ENCODE measurements at regions not wholly inside any gene's neighbourhood (a gene's known extent, or its start where the extent isn't known, plus 50 kb on each side); places are given as distances from the start of the nearest gene placed in this dataset.

- Histone ChIP-seq H3K4me2 (ENCODE audit: insufficient read depth, low read length) (no peak overlapping the region), H3K27me3 (ENCODE audit: control insufficient read depth in 2 of 2, insufficient read depth in 2 of 2, low read length in 2 of 2) (no peaks in the 10 kb centered on the region), H2AFZ (ENCODE audit: low read depth, low read length) (no peak overlapping the region), H3K36me3 (ENCODE audit: control insufficient read depth in 2 of 2, extremely low read depth in 1 of 2, insufficient read depth in 2 of 2, low read length in 2 of 2) (no peaks in the 10 kb centered on the region), H3K79me2 (ENCODE audit: control insufficient read depth, insufficient read depth, low read length) (no peaks in the 10 kb centered on the region), H3K4me3 (replicated peaks in 1 of 3; ENCODE audit: insufficient read depth in 1 of 3, low read depth in 1 of 3, low read length in 3 of 3) (no peak overlapping the region), H3K27ac (ENCODE audit: insufficient read depth, low read depth, low read length) (no peak overlapping the region), H3K4me1 (ENCODE audit: control insufficient read depth, extremely low read depth, insufficient read depth, low read length) (no peaks in the 10 kb centered on the region), H3K9me3 (replicated peaks; ENCODE audit: control insufficient read depth, insufficient read depth, low read length) (no peaks in the 10 kb centered on the region), H3K9me1 (replicated peaks; ENCODE audit: control insufficient read depth, extremely low read depth, insufficient read depth, low read length) (no peaks in the 10 kb centered on the region), H4K20me1 (replicated peaks; ENCODE audit: control insufficient read depth, extremely low read depth, insufficient read depth, low read length) (no peaks in the 10 kb centered on the region), H3K9ac (replicated peaks; ENCODE audit: extremely low read depth, insufficient read depth, low read length) (no peak overlapping the region)
- DNase-seq (ENCODE audit: low read depth, low spot score) (no peak), FAIRE-seq (no peak)
- BruUV-seq (replicated peaks), result no TSS peak
- CTCF ChIA-PET, result no interaction called here
- POLR2A ChIA-PET, result no interaction called here
- TF ChIP-seq GATA2 (IDR thresholded peaks at IDR 0.05; ENCODE audit: insufficient read depth, insufficient read length, low read depth, low read length), result no peak
- no peak for TF ChIP-seq POLR2A (IDR thresholded peaks at IDR 0.05; ENCODE audit: low read depth, low read length)
- no peak for TF ChIP-seq JUN (IDR thresholded peaks at IDR 0.05; ENCODE audit: borderline replicate concordance, insufficient read depth, insufficient read length, low read depth)
- TF ChIP-seq EZH2 (IDR thresholded peaks at IDR 0.05; ENCODE audit: borderline replicate concordance, low read depth, low read length, severe bottlenecking), result no peak
- no peak for TF ChIP-seq POLR2AphosphoS5 (IDR thresholded peaks at IDR 0.05; ENCODE audit: insufficient read depth, low read depth, low read length)
- no peak for TF ChIP-seq MAX (IDR thresholded peaks at IDR 0.05; ENCODE audit: insufficient read depth, insufficient read length)
- no peak for TF ChIP-seq MYC (IDR thresholded peaks at IDR 0.05; ENCODE audit: low read depth, low read length)
- TF ChIP-seq FOS (IDR thresholded peaks at IDR 0.05; ENCODE audit: borderline replicate concordance, insufficient read depth, low read length), result no peak
- no peak for TF ChIP-seq CTCF (IDR thresholded peaks at IDR 0.05; ENCODE audit: extremely low read depth in 1 of 2, insufficient read depth in 1 of 2, low read depth in 1 of 2, low read length in 2 of 2)
- dilution Hi-C loops (cut with MboI; ENCODE audit: extremely low pct_ligation_motif_present, low sequenced_read_pairs), result no loop called here
- intact Hi-C loops (cut with micrococcal nuclease), result no loop called here
These were observed 183.0 kb downstream of the RAB11FIP2 start for GRCh38 chr10:117863771-117864170.

Measured in endothelial cell of umbilical vein (primary cell).